ENCODE measurements at regions not wholly inside any gene's neighbourhood (a gene's known extent, or its start where the extent isn't known, plus 50 kb on each side); places are given as distances from the start of the nearest gene placed in this dataset.

- 66 to 82% methylated on average over 3 of the region's 3 CpGs for WGBS, 2 donors
- H3K4me3 ChIP-seq = no peak overlapping the region
- no peak overlapping the region for H3K27ac ChIP-seq
- no peaks in the 10 kb centered on the region for H3K9me3 ChIP-seq
- no peak for TF ChIP-seq CTCF (IDR thresholded peaks at IDR 0.05)
- H3K4me1 ChIP-seq = no peaks in the 10 kb centered on the region
- no peak for ATAC-seq
- DNase-seq = no peak
- no peaks in the 10 kb centered on the region for H3K36me3 ChIP-seq
- intact Hi-C loops (cut with DNase I) = no loop called here
- no peak for FAIRE-seq
- H3K27me3 ChIP-seq = no peaks in the 10 kb centered on the region
Observed at GRCh38 chr6:102517506-102517905, 1124.0 kb downstream of the GRIK2 start.

GRCh38 chr6:102501615-102502014 is 1108.1 kb downstream of the GRIK2 start:
- DNase-seq = no peak
- intact Hi-C loops (cut with DNase I) = no loop called here
- WGBS, 2 donors = 31 to 36% methylated on average over 1 of the region's 1 CpG
- no peaks in the 10 kb centered on the region for H3K27me3 ChIP-seq
- TF ChIP-seq CTCF (IDR thresholded peaks at IDR 0.05) = no peak
- no peaks in the 10 kb centered on the region for H3K4me1 ChIP-seq
- H3K9me3 ChIP-seq = no peaks in the 10 kb centered on the region
- no peak for FAIRE-seq
- ATAC-seq = no peak
- no peaks in the 10 kb centered on the region for H3K36me3 ChIP-seq
- H3K4me3 ChIP-seq = no peak overlapping the region
- H3K27ac ChIP-seq = no peak overlapping the region

DNA sequence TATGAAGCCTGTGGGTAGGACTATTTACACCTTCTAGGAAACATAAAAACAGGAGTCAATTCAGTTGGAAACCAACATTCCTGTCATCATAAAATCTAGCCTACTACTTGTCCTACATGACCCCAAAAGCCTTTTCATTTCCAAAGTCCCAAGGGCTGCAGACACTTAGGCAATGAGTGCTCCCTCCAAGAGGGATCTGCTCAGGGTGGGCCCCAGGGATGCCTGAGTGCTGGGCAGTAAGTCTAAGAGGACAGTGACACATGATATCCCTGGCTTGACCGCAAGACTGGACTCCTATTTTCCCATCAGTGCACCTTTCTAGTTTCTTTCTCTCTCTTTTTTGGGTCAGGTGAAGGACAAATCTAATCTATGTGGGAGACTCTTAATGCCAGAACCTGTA is 1101.3 kb downstream of the GRIK2 start:
- Histone ChIP-seq H3K4me1 (no peaks in the 10 kb centered on the region), H3K27me3 (no peaks in the 10 kb centered on the region), H3K36me3 (no peaks in the 10 kb centered on the region), H3K4me3 (no peak overlapping the region), H3K27ac (no peak overlapping the region), H3K9me3 (no peaks in the 10 kb centered on the region)
- no peak for FAIRE-seq
- intact Hi-C loops (cut with DNase I) = no loop called here
- no peak for ATAC-seq
- no peak for TF ChIP-seq CTCF (IDR thresholded peaks at IDR 0.05)
- DNase-seq = no peak
- 77 to 87% methylated on average over 1 of the region's 1 CpG for WGBS, 2 donors

- intact Hi-C loops (cut with DNase I) = no loop called here
- no peaks in the 10 kb centered on the region for H3K27me3 ChIP-seq
- DNase-seq (no peak), ATAC-seq (no peak), FAIRE-seq (no peak)
- no peaks in the 10 kb centered on the region for H3K36me3 ChIP-seq
- H3K4me1 ChIP-seq = no peaks in the 10 kb centered on the region
- 78 to 84% methylated on average over 4 of the region's 4 CpGs for WGBS, 2 donors
- no peak overlapping the region for H3K27ac ChIP-seq
- H3K9me3 ChIP-seq = no peaks in the 10 kb centered on the region
- H3K4me3 ChIP-seq = no peak overlapping the region
- no peak for TF ChIP-seq CTCF (IDR thresholded peaks at IDR 0.05)
Observed at GRCh38 chr6:102493485-102493884, 1100.0 kb downstream of the GRIK2 start.

DNA sequence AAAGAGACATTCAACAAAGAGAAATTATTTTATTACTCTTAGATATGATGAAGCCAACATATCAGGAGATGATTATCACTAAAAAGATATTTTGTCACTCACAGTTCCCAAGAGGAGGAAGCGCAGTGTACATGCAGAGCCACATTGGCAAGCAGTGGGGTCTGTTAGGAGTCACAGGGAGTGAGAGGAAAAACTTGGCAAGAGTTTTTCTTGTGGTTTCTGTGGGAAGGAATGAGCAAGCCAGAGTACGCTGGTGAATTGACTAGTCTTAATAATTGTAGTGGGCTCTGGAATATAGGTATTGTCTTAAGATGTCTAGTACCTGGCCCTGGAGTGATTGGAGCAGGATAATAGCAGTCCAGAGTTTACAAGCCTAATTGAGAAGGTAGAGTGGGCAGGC is 1095.2 kb downstream of the GRIK2 start:
- Histone ChIP-seq H3K4me1 (no peaks in the 10 kb centered on the region), H3K27me3 (no peaks in the 10 kb centered on the region), H3K9me3 (no peaks in the 10 kb centered on the region), H3K27ac (no peak overlapping the region), H3K4me3 (no peak overlapping the region), H3K36me3 (no peaks in the 10 kb centered on the region)
- DNase-seq (no peak), FAIRE-seq (no peak), ATAC-seq (no peak)
- 69 to 76% methylated on average over 2 of the region's 2 CpGs for WGBS, 2 donors
- intact Hi-C loops (cut with DNase I) = no loop called here
- no peak for TF ChIP-seq CTCF (IDR thresholded peaks at IDR 0.05)

Measured in pancreas (tissue), 10 donors.